Cerebellar cortex (tissue), 1 donor: ENCODE measurements at regions not wholly inside any gene's neighbourhood (a gene's known extent, or its start where the extent isn't known, plus 50 kb on each side); places are given as distances from the start of the nearest gene placed in this dataset.

Experiments
- DNase-seq: peaks from one replicate; pipeline ENCODE4 v3.0.0-alpha.2; 2015; ENCODE audit warnings: low spot score

DNA sequence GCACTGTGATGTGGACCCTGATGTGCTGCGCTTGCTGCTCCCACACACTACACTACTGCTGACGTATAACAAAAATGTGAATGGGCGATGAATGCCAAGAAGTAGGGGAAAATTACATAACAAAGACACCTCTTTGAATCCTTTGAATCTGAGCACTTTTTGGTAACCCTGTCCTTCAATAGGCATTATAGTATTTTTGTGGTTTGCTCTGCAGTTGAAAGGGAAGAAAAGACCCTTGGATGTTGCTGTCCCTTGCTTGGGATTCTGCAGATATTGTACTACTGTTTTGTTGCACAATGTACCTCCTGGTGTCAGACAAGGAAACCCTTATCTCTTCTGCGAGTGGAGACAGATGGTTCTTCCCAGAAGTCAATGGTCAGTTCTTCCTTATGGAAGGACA is 124.8 kb upstream of the UBE3A start:
- no peak for DNase-seq

DNA sequence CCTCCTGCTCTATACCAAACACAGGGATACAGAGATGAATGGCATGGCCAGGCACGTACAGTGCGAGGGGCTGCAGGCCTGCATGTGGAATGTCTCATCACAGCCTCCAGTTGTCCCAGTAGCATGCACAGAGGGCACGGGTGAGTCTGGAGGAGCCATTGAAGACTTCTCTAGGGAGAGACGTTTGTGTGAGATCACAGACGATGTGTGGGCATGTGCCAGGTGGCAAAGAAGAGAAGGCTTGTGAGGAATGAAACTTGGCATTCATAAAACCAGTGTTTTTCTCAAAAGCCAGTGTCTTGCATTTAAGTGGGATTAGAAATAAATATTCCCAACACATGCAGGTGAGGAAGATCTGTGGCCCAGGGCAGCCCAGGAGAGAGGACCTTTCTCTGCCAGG is 119.1 kb upstream of the UBE3A start:
- DNase-seq = no peak

DNA sequence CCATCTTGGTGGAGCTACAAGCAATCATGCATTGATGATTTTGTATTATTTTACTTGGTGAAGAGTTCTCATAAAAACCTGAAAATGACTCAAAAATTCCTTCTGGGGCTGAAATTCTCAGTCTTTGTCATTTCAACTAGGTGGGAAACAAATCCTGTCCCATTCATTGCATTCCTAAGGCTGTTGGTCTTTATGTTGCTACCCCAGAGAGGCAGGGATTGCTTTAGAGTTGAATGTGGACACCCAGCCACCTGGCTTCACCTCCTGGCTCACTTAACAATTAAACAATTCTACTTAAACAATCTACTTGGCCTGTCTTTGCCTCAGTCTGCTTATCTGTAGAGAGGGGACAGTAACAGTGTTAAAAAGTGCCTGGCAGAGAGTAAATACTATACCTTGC is 117.3 kb upstream of the UBE3A start:
- no peak for DNase-seq

DNA sequence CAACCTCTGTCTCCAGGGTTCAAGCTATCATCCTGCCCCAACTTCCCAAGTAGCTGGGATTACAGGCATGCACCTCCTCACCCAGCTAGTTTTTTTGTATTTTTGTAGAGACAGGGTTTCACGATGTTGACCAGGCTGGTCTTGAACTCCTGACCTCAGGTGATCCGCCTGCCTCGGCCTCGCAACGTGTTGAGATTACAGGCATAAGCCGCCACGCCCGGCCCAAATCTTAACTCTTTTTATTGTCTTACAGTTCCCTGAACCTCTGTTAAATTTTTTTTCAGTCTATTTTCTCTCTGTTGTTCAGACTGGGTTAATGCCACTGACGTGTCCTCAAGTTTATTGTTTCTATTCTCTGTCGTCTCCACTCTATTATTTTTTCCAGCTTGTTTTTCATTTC is 115.8 kb upstream of the UBE3A start:
- DNase-seq = no peak

DNA sequence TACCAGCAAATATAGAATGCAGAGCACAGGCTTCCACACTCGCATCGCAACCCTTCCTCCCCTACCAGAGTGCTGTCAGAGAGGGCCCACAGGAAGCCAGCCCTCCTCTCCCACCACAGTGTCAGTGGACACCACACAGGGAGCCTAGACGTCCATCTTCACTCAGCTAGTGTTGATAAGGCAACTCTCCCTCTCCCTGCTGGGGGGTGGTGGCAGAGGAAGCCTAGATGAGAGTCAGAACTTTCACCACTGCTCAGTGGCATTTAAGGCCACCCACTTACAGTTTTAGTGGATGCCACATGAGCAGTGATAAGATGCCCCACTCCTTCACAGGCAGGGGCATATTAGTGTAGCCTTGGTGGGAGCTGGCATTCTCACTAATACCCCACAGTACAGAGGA is 109.8 kb upstream of the UBE3A start:
- no peak for DNase-seq

DNA sequence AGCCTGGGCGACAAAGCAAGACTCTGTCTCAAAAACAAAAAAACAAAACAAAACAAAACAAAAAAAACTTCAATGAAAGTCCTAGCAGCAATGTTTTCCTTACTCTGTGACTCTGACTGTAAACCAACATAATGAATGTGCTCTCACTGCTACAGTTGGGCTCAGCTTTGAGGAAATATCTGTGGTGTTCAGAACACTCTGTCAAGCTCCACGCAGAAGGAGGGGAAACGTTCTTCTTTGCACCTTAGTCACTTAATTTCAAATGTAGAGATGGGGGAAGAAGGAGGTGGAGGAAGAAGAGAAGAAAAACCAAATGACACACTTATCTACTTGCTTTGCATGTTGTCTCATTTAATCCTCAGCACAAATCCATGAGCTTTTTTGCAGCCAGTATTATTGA is 107.1 kb upstream of the UBE3A start:
- DNase-seq = no peak

DNA sequence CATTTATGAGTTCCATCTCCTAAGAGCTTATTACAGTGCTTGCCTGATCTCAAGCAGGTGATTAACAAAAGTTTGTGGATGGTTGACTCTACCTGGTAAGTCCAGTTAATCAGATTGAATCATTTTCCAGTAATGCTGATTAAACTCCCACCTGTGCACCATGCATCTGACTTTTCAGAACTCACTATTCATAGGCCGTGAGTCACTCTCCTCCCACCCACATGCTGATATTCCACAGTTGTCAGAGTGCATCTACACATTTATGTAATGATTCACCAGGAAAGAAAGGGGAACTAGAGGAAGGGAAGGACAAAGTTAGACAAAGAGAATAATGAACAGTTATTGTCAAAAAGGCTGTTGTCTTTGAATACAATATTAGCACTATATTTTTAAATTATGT is 106.2 kb upstream of the UBE3A start:
- no peak for DNase-seq

DNA sequence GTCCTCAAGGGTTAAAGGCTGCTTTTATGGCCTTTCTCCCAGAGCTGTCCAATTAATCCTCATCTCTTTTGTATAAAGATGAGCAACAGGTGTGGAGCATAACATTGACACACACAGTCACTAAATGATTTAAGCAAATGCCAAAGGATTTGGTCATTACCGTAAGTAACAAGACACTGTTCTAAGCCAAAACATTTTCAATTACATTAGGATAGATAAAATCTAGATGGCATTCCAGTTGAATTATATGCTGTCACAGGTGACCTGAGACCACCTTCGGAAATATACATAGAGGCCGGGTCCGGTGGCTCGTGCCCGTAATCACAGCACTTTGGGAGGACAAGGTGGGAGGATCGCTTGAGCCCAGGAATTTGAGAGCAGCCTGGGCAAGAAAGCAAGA is 105.3 kb upstream of the UBE3A start:
- DNase-seq = no peak

DNA sequence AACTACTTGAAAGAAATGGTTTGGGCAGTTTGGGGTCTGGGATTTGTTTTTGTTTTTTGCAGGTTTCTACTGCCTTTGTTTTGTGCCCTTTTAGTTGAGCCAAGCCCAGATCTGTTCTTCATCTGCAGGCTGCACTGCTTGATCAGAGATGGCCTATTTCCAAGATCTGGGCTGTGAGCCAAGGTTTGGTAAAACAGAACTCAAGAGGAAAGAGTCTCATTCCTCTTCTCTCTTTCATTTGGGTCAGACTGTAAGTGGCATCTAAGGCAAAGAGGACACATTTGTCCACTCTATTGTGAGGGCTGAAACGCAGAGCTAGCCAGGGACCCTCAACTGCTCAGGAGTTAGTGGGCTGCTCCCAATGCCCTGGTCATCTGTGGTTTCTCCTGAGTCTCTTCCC is 104.4 kb upstream of the UBE3A start:
- peak; percentile 91 for DNase-seq

DNA sequence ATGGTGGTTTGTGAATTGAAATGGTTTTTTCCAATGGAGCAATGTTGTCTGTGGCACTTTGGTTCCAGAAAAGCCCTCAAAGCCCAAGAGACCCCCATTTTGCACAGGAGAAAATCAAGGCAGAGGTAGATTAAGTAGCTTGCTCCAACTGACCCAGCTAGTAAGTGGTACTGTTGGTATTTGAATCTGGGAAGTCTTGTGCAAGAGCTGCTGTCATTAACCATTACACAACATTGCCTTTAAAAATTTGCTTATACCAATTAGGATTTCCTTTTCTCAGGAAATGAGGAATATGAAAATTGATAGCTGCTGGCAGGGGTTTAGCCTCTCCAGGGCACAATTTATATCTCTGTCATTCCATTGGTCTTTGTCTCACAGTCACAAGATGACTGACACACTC is 102.4 kb upstream of the UBE3A start:
- DNase-seq = no peak

DNA sequence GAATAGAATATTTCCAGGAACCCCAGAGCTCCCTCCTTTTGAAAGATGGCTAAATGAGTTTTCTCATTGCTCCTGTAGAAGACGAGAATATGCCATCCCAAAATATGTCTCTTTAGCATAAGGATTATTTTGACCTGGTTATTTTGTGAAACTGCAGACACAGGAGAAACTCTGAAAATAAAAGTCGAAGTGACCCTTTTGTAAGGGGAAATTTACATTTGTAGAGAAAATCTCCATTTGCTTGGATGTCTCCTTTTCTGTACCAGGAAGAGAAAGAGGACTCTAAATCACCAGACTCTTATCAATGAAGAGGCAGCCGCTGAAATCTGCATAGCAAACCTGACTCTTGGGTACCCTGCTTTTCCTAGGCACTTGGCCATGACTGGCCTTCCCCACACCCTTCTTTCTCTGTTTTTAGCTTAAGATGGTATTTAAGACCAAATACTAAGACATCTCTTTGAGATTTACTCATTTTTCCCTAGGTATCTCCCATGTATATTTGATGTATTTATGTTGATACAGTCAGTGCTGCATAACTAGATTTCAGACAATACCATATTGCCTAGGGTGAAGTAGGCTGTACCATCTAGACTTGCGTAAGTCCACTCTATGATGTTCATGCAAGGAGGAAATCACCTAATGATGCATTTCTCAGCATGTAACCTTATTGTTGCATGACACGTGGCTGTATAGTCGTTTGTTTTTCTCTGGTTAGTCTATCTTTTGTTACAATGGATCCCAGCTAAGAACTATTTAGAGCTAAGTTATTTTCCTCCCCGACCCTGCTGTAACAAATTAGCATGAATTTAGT is 98.2 kb upstream of the UBE3A start:
- no peak for DNase-seq

DNA sequence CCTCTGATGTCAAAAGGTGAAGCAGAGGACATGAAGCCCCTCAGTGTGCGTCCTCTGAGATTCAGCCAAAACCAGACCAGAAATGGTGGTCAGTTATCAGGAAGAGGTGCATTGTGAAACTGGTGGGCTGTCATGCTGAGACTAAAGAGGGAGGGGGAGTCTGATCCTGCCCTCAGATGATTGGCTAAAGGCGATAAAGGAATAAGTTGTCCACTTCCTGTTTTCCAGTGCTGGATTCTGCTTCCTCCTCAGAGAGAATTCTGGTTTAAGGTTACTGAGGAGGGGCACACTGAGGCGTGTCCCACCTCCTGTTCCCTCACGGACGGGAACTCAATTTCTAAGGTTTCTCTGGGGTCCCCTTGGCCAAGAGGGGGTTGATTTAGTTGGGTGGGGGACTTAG is 97.0 kb upstream of the UBE3A start:
- DNase-seq = no peak

DNA sequence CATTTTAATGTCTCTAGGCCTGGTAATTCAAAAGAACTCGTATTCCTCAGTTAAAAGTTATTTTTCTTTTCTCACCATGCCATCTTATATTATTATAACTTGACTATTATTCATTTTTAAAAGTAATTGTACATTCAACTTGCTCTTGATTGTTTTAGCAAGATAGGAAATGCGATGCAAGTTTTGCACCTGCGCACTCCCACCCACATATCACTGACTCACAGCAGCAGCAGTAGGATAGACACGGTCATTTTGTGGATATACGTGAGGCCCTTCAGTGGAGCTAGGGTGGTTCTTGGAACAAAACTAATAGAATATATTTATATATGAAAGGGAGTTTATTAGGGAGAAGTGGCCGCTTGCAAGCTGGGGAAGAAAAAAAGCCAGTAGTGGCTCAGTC is 95.5 kb upstream of the UBE3A start:
- no peak for DNase-seq

DNA sequence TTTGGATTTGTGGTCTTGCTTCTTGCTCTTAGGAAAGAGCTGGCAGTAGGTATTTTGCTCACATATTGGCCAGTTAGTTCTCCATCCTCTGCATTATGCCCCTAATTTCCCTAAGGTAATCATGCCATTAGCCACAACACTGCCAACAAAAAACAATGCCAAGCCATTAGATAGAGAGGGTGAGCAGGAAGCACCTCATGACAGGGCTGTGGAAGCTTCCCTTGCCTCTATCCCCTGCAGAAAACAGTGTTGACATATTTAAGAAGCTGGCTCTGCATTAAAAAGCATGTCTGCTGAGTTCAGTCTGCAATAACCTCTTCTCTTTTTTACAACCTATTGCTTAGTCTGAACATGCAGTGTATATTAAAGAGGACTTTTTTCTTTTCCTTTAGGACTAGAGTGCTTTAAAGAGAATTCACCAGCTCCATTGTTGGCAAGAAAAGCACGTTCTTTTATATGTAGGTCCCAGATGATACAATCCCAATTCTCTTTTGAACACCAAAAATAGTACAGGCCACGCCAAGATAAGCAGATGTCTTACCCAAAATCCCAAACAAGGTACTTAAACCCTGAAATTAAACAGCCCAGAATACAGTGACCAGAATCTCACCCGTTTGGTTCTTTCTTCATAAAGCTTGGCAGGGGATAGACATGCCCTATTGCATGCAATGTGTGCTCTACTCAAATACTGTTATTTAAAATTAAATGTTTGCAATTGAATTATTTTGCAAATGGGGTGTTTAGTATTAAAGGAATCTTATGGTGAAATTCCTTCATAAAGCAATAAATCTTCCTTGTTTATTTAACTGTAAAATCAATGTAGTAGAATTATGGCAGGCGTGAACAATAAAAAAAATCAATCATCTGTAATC is 93.7 kb upstream of the UBE3A start:
- DNase-seq = peak; percentile 2

DNA sequence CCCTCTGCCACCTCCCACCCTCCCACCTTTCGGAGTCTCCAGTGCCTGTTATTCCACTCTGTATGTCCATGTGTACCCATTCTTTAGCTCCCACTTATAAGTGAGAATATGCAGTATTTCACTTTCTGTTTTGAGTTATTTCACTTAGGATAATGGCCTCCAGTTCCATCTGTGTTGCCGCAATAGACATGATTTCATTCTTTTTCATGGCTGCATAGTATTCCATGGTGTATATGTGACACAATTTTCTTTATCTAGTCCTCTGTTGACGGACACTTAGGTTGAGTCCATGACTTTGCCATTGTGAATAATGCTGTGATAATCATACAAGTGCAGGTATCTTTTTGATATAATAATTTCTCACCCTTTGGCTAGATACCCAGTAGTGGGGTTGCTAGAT is 91.0 kb upstream of the UBE3A start:
- DNase-seq = no peak

DNA sequence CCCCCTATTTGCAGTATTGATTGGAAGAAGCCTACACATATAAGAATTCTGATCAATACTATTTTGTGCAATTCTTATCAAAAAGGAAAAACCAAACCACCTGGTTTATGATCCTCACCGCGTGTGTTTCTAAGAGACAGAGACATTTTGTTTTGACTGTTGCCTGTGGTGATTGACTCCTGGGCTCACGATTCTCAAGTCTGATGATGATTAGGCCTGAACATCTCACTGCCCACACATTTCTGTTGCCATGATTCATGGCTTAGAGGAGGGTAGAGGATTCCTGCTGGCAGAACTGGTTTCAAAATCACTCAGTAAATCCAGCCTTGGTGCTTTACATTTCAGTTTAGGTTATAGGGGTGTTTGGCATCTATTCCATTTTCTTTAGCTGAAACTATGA is 88.3 kb upstream of the UBE3A start:
- DNase-seq = no peak

DNA sequence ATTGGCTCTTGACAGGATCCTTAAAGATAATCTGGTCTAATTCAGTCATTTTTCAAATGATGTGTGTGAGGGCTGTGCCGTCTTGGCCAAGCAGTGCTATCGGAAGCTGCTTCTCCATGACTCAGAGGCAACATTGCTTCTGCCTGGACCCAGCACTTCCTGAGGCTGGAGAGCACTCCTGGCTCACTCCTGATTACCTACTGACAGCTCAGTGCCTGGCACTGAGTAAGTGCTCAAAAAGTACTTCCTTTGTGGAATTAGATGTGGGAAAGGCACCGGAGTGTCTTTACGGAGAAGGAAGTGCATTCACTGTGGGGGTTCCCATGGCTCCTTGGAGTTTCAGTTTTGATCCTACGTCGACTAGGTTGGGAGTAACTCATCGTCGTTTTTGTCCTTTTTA is 86.9 kb upstream of the UBE3A start:
- DNase-seq = no peak

DNA sequence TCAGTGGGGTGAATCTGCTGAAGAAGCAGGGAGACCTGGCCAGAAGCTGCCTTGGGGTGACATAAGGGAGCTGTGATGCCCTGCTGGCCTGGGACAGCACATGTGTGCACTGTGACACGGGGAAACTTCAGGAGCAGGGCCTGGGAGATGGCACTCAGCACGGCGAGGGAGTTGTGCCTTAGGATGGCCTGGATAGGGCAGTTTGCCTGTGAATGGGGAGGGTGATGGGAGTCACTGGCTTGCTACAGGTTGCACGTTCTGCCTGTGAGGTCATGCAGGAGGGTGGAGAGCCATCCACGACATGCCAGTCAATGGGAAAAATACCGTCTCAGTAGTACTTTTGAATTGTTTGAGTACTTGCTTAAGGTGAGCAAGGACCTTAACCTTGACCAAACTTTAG is 76.8 kb upstream of the UBE3A start:
- no peak for DNase-seq

DNA sequence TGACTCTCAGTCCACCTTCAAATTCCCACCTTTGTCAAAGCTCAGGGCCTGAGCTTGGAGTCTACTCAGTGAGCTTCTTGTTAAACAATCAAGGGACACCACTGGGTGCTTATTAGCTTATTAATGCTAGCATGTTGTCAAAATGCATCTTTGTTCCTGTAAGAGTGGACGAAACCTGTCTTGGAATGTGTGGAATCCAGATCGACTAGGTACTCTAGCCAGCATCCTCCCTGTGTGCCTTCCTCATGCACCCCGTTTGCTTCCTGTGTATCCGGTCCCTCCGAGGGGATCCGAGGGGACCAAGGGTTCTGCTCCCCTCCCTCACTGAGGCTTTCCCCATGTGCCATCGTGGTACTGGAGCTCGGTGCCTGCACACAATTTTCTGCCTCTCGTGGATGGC is 75.7 kb upstream of the UBE3A start:
- DNase-seq = no peak

DNA sequence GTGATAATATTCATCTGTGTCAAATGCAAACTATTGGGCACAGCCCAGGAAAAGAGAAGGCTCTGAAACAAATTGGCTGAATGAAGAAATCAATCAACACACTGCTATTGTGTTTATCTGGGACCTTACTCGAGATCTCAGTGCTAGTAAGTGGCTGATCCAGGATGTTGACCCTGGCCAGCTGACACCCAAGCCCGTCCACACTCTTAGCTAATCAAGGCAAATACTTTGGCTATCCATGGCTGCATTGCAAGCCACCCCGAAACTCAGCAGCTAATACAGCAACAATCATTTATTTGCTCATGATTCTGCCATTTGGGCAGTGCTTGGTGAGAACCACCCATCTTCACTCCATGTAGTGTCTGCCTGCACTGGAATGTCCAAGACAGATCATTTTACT is 74.1 kb upstream of the UBE3A start:
- DNase-seq = no peak

DNA sequence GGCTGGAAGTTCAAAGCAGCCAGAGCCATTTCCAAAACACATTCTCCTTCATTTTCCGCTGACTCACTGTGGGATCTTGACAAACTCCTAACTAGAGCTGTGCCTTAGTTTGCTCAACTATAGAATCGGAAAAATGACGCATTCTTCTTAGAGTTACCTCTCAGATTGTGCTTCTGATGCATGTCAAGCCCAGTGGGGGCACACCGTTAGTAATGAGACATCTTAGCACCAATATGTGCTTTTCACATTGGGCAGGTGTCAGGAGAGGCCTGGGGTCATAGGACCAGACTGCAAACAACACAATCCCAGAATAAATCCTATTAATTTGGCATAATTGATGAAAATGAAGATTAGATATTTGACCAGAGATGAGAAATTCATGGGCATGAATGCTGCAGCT is 71.3 kb upstream of the UBE3A start:
- no peak for DNase-seq

DNA sequence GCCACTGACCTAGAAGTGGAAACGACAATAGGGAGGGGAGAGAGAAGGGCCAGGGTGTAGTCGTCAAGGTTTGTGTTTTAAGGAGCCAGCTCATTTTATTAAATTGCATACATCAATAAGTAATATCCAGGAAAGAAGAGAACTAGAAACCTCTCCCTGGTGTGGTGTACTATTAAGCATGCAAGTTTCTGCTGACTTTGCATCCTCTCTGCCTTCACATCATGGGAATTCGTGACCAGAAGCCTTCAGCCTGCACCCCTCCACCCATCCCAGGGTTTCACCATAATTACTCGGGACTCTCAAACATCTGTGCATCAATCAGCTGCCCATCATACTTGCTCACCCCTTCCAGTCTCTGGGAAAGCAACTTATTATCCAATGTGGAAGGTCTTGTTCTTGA is 70.9 kb upstream of the UBE3A start:
- DNase-seq = no peak

DNA sequence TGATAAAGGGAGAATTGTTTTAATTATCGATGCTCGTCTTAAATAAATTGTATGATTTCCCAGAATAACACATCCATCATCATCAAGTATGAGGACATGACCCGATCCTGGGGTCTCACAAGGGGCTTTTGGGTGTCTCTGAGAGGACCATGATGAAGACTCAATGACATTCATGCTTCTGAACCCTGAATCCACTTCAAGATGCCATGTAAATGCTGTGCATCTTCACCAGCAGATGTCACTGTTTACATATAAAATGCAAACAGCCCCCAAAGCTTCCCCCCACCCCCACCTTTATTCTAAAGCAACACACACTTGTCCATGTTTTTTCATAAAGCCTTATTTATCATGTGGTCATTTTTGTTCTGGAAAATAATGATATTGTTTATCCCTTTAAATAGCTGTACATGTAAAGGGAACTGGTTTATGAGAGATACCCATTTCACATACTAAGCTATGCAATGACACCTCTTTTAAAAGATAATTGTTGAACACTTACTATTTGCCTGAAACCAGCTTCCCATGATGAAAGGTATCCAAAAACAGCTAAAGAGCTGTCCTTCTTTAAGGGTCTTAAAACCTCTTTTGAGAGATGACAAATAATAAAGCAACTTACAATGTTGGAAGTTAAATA is 69.7 kb upstream of the UBE3A start:
- peak; percentile 76 for DNase-seq
